GM18951 (cell line): ENCODE measurements at regions not wholly inside any gene's neighbourhood (a gene's known extent, or its start where the extent isn't known, plus 50 kb on each side); places are given as distances from the start of the nearest gene placed in this dataset.

Experiments used
- POLR2A ChIP-seq: IDR thresholded peaks from 4 replicates; pipeline ENCODE4 v1.6.1; 2011; ENCODE audit warnings: mild to moderate bottlenecking; ENCODE audit not compliant: insufficient read length, insufficient read depth; ENCODE audit errors: extremely low read depth
- in situ Hi-C: fragments of 300-500 bp; cut with MboI; formaldehyde crosslinking; loops from one replicate; pipeline ENCODE4 v1.12.0; 2022; ENCODE audit warnings: low sequenced_read_pairs, mixed read lengths, inconsistent platforms; ENCODE audit not compliant: unreplicated experiment

DNA sequence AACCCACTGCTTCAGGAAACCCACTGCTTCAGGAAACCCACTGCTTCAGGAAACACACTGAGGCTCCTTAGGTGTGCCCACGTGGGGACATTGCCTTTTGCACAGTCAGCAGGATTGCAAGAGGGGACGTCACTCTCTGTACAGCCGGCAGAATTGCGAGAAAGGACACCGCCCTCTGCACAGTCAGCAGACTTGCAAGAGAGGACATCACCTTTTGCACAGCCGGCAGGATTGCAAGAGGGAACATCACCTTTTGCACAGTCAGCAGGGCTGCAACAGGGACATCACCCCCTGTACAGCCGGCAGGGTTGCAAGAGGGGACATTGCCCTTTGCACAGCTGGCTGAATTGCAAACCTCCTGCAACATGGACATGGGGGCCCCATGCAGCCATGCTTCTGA is 407.6 kb downstream of the GLRX3 start:
- in situ Hi-C loops: no loop called here
- TF ChIP-seq POLR2A: no peak

DNA sequence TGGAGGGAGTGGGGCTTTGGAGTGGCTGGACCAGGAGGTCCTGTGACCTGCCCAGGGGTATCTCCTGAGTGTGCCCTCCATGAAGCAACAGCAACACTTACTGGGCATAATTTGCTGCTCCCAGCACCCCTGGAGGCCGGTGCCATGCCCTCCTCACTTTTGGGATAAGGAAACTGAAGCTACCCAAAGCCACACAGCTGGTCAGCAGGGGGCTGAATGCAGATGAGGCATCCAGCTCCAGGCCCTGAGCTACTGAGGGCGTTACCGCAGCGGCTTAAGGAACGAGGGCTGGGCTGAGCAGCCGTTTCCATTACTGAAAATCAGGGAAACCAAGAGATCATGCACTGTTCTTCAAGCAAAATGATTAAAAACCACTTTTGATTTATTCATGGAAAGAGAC is 408.9 kb downstream of the GLRX3 start:
- in situ Hi-C loops: no loop called here
- no peak for TF ChIP-seq POLR2A

DNA sequence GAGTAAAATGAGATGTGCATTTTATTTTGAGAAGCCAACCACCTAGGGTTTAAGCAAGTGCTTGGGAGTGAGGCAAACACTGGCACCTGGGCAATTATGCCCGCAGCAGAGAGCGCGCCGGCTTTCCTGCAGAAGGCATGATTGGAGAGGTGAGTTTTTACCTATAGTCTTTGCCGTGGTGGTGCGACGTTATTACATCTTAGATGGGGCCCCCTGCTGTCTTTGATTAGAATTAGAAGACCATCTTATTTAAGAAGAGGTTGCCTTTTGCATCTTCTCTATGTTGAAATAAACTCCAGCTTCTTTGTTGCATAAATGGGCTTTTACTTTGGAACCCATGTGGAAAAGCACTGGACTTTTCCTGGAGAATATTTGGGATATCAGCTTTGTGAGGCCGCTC is 409.5 kb downstream of the GLRX3 start:
- no peak for TF ChIP-seq POLR2A
- in situ Hi-C loops: no loop called here

DNA sequence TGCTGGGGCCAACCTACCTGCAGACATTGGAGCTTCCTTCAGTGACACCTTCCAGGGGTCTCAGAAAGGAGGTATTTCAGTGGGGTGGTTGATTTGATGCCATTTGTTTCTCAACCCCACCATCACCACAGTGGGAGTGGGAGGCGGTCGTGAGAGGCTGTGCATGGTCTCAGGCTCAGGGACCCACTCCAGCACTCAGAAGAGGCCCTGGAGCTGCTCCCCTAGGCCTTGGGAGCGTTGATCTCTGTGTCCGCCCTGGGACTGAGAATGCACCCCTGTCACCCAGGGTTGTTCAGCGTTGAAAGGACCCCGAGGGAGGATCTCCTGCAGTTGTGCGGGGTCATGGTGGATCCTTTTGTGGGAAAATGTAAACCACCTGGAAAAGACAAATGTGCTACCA is 410.6 kb downstream of the GLRX3 start:
- in situ Hi-C loops: no loop called here
- no peak for TF ChIP-seq POLR2A

DNA sequence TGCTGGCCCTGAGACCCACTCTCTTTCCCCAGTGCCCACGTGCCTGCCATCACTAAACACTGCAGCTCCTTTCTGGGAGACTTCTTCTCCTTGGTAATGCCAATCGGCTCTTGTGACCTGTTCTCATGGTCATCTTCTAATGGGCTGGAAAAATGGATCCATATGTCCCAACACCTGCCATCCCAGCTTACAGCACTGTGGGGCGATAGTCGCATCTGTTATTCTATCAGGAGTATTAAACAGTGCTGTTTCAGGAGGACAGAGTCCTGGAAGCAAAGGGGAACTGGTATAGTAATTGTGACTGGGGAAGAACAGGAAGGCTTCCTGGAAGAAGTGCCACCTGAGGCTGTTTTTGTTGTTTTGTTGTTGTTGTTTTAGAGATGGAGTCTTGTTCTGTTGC is 411.2 kb downstream of the GLRX3 start:
- in situ Hi-C loops: no loop called here
- TF ChIP-seq POLR2A: no peak

DNA sequence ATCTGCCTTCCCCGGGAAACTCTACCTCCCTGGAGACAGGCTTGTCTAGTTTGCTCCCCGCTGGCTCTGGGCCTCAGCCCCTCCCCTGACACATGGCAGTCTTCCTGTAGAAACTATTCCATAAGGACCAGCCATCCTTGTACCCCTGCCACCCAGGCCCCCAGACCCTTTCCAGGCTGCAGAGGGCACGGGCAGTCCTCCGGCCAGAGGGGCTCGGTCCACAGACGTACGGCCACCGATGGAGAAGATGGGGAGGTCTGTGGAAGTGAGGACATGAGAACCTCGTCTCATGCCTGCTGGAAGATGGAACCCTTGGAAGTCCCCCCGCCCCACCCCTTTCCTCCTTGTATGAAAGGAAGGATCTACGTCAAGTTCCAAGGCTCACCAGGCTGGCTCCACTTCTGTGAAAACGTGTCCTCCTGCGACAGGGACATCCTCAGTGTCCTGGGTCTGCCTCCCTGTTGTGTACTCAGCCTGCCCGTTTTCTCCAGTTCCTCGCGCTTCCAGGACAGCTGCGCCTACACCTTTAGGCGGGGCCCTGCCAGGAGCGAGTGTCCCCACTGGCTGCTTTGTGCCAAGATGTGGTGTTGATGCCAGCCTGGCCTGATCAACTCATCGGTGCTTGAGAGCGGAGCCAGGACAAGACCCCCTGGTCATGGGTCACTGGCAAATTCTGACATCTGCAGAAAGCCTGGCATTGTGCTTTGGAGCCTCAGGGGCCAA is 414.9 kb downstream of the GLRX3 start:
- in situ Hi-C loops: no loop called here

DNA sequence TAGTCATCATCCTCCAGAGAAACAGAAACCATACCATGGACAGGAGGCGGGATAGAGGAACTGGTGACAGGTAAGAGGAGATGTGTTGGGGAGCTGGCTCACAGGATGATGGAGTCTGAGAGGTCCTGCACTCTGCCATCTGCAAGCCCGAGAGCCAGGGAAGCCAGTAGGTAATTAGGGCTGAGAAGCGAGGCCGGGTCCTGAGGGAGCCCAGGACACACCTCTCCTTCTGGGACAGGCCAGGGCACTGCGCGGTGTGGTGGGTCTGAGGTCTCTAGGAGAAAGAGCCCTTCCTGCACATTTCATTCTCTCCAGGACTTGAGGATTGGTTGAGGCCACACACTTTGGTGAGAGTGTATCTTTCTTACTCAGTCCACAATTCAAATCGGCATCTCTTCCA is 415.5 kb downstream of the GLRX3 start:
- in situ Hi-C loops: no loop called here
- no peak for TF ChIP-seq POLR2A

More for the DNA sequence above, 414.9 kb downstream of the GLRX3 start:
- no peak for TF ChIP-seq POLR2A

DNA sequence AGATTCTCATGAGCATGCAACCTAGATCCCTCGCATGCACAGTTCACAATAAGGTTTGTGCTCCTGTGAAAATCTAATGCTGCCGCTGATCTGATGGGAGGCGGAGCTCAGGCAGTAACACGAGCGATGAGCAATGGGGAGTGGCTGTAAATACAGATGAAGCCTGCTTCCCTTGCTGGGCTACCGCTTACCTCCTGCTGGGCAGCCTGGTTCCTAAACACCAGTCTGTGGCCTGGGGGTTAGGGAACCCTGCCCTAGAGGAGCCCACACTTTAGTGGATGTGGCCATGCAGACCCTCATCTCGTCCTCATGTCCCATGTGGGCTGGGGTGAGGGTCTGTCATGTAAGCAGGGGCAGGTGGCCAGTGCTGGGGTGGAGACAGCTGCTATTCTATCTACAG is 417.6 kb downstream of the GLRX3 start:
- in situ Hi-C loops: no loop called here
- no peak for TF ChIP-seq POLR2A

DNA sequence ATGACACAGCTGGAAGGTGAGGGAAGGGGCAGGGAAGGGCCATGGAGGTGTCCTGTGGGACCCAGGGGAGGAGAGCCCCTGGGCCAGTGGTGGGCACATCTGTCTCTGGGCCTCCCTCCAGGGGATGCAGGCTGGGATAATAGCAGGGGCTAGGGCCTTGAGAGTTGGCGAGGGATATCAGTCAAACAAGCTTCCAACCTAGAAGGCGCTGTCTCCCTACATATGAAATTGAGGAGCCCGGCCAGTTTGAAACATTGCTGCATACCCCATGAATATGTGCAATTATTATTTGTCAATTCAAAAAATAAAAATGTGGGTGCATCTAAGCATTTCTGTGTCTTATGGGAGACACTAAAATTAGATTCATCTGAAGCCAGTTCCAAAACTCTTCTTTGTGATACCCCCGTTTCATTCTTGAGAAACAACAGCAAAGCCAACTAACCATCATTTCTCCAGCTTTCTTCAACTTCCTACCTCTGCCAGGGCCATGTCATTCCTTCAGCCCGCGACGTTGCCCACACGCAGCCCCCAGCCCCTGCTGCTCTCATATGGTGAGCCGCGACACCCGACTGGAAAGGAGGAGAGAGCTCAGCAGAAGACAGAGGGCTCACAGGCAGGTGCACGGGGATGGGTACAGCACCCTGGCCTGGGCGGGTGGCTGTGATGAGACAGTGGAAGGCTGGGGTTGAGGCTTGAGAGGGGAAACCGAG is 418.7 kb downstream of the GLRX3 start:
- TF ChIP-seq POLR2A: no peak

DNA sequence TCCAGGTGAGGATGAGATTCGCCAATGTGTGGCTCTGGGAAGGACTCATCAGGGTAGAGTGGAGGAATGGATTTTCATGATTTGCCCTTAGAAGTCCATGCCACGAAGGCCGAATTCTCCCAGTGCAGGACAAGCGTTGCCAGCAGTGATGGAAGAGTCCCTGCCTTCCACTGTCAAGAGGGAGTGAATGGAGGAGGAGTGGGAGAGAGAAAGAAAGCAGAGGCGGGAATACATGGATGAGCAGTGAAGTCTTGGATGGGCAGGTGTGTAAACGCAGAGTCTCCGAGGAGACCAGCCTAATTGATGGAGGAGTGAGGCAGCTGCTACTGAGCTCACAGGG is 419.2 kb downstream of the GLRX3 start:
- in situ Hi-C loops: no loop called here

More for the DNA sequence above, 418.7 kb downstream of the GLRX3 start:
- in situ Hi-C loops: no loop called here

DNA sequence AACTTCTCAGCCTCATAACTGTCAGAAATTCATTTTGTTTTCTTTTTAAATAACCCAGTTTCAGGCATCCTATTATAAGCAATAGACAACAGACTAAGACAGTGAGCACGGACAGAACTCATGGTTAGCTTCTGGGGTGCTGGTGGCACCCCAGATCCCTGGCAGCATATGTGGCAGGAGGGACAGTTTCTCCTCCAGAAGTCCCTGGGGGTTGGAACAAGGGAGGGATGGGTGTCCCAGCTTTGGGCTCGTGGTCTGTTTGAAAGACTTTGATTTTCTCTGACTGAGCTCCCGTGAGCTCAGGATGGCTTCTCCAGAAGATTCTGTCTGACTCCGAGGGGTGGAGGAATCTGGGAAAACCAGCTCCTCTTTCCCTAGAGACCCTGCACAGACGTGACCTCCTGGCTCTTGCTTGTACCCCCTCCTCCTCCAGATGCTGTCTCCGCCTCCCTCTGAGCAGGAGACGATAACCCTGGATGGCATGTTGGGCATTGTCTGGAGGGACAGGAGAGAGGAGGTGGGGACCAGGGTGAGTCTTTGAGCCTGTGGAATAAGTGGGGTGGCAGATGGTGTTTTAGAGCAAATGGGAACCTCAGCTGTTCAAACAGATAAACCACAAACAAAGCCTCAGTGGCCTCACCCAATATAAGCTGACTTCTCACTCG is 421.1 kb downstream of the GLRX3 start:
- in situ Hi-C loops: no loop called here
- no peak for TF ChIP-seq POLR2A

More for the DNA sequence above, 419.2 kb downstream of the GLRX3 start:
- no peak for TF ChIP-seq POLR2A

DNA sequence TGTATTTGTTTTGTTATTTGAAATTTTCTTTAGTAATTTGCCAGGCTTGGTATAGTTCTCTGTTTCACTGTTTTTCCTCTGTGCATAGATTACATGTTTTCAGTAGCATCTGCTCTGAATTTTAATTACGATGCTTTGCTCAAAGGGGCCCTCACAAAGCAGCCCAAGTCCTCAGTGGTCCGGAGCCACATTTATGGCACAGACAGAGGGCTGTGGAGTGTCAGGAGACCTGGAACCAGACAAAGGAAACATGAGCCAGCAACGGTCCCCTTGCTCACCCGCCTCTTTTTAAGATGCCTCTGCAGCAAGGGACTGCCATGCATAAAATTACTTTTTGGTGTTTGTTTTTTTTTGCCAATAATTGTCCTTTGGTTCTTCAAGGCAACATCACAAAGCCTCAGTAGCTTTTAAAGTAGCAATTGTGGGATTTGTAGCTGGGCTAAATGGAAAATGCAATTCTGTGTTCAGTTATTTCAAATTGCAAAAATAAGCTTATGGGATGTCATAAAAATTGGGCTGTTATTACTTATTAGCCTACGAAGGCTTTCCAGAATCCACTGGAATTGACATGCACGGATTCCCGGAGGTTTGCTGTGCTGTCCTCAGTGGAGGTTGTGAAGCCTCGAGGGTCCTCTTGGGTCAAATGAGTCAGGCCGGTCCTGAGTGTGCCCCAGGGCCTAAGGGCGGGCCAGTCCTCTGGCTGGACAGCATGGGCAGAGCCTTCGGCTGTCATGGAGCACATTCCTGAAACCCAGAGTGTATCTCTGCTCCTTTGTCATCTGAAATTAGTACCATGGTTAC is 422.8 kb downstream of the GLRX3 start:
- in situ Hi-C loops: no loop called here
- TF ChIP-seq POLR2A: no peak

DNA sequence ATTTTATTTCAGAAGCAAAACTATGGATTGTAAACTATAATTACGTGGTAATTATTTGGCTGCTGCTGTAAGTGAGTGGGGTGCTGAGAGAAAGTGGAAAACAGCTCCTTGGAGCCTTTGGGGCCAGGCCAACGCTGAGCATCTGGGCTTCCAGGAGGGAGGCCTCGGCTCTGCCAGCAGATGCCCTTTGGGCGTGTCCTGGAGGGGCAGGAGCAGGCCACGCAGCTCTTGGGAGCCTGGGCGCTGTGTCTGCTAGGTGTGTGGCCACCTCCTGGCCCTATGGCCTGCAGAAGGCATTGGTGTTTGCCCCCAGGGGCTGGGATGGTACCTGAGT is 423.3 kb downstream of the GLRX3 start:
- in situ Hi-C loops: no loop called here
- no peak for TF ChIP-seq POLR2A
